ENCODE measurements at regions not wholly inside any gene's neighbourhood (a gene's known extent, or its start where the extent isn't known, plus 50 kb on each side); places are given as distances from the start of the nearest gene placed in this dataset.

DNA sequence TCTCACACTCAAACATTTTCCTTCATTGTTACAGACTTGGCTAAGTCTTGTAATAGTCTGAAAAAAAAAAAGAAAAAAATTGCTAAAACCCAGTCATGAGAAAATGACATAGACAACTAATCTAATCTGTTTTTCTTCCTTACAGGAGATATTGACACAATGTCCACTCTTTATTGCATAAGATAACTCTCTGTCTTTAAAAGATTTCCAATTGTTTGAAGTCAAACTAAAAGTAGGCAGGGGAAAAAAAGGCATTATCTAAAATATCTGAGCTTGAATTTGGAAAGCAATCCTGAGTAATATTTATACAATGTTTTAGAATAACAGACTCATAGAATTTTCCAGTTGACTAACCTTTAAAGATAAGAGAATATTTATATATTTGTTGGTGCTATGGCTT is 233.0 kb upstream of the CEP162 start:
- Mint-ChIP-seq H3K27me3 (ENCODE audit: low read depth in 3 of 3) (peaks cover 0 to 2% (median 2%) of the 10 kb centered on the region in 3 donors), H3K27ac (no peak overlapping the region), H3K4me1 (no peaks in the 10 kb centered on the region), H3K4me3 (no peak overlapping the region), H3K9me3 (peaks cover 0 to 5% (median 0%) of the 10 kb centered on the region in 7 donors), H3K36me3 (no peaks in the 10 kb centered on the region)
- Histone ChIP-seq H3K79me2 (ENCODE audit: insufficient read depth, low read length) (no peaks in the 10 kb centered on the region), H3K4me1 (ENCODE audit: control insufficient read depth in 1 of 2, insufficient read depth in 2 of 2, low read length in 2 of 2) (no peaks in the 10 kb centered on the region), H3K36me3 (replicated peaks in 1 of 2; ENCODE audit: control insufficient read depth in 1 of 2, insufficient read depth in 2 of 2, low read length in 2 of 2) (no peaks in the 10 kb centered on the region), H3K9me3 (replicated peaks in 1 of 2; ENCODE audit: control insufficient read depth in 1 of 2, insufficient read depth in 1 of 2, low read length in 2 of 2) (no peaks in the 10 kb centered on the region), H3K4me2 (replicated peaks; ENCODE audit: extremely low read depth, low read length, poor library complexity, severe bottlenecking) (no peak overlapping the region), H3K4me3 (replicated peaks in 1 of 3; ENCODE audit: low read depth in 2 of 3, low read length in 3 of 3) (no peak overlapping the region), H3K27me3 (ENCODE audit: control insufficient read depth in 2 of 2, insufficient read depth in 2 of 2, low read length in 2 of 2) (no peaks in the 10 kb centered on the region), H3K27ac (ENCODE audit: low read depth in 1 of 2, low read length in 2 of 2) (no peak overlapping the region), H4K20me1 (ENCODE audit: insufficient read depth, low read length) (no peaks in the 10 kb centered on the region), H2AFZ (ENCODE audit: insufficient read depth, low read depth, low read length, poor library complexity, severe bottlenecking) (no peak overlapping the region), H3K9ac (ENCODE audit: insufficient read depth, low read length, poor library complexity, severe bottlenecking) (no peak overlapping the region)
- no peak for DNase-seq
- intact Hi-C loops (cut with micrococcal nuclease), result no loop called here
- TF ChIP-seq, protein P1, sequence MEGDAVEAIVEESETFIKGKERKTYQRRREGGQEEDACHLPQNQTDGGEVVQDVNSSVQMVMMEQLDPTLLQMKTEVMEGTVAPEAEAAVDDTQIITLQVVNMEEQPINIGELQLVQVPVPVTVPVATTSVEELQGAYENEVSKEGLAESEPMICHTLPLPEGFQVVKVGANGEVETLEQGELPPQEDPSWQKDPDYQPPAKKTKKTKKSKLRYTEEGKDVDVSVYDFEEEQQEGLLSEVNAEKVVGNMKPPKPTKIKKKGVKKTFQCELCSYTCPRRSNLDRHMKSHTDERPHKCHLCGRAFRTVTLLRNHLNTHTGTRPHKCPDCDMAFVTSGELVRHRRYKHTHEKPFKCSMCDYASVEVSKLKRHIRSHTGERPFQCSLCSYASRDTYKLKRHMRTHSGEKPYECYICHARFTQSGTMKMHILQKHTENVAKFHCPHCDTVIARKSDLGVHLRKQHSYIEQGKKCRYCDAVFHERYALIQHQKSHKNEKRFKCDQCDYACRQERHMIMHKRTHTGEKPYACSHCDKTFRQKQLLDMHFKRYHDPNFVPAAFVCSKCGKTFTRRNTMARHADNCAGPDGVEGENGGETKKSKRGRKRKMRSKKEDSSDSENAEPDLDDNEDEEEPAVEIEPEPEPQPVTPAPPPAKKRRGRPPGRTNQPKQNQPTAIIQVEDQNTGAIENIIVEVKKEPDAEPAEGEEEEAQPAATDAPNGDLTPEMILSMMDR (IDR thresholded peaks at IDR 0.05), result no peak

DNA sequence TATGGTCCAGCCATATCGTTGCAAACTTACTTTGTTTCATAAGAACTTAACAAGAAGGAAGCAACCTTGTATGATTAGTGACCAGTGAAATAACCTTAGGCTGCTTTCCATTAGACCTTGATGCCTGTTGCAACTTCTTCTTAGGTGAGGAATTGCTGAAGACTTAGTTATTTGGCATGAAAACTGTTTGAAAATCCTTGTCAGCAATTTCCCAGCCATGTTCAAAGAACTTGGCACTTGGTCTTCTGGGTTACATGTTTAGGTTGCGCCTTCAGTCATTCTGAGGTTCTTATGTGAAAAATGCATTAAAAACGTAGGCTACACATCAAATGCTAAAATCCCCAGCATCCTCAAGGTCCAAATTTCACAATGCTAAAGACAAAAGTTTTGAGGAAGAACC is 232.0 kb upstream of the CEP162 start:
- no peak overlapping the region for H2AFZ ChIP-seq (ENCODE audit: insufficient read depth, low read depth, low read length, poor library complexity, severe bottlenecking)
- no peak overlapping the region for H3K4me2 ChIP-seq (replicated peaks; ENCODE audit: extremely low read depth, low read length, poor library complexity, severe bottlenecking)
- peaks cover 0 to 4% (median 1%) of the 10 kb centered on the region in 7 donors for H3K9me3 Mint-ChIP-seq
- no peak for DNase-seq
- no peak overlapping the region for H3K27ac ChIP-seq (ENCODE audit: low read depth in 1 of 2, low read length in 2 of 2)
- intact Hi-C loops (cut with micrococcal nuclease), result no loop called here
- no peaks in the 10 kb centered on the region for H3K36me3 ChIP-seq (replicated peaks in 1 of 2; ENCODE audit: control insufficient read depth in 1 of 2, insufficient read depth in 2 of 2, low read length in 2 of 2)
- no peak overlapping the region for H3K27ac Mint-ChIP-seq
- no peaks in the 10 kb centered on the region for H3K79me2 ChIP-seq (ENCODE audit: insufficient read depth, low read length)
- no peak overlapping the region for H3K9ac ChIP-seq (ENCODE audit: insufficient read depth, low read length, poor library complexity, severe bottlenecking)
- no peaks in the 10 kb centered on the region for H3K27me3 ChIP-seq (ENCODE audit: control insufficient read depth in 2 of 2, insufficient read depth in 2 of 2, low read length in 2 of 2)
- no peak overlapping the region for H3K4me3 Mint-ChIP-seq
- no peaks in the 10 kb centered on the region for H3K36me3 Mint-ChIP-seq
- H3K4me1 Mint-ChIP-seq, result no peaks in the 10 kb centered on the region
- no peaks in the 10 kb centered on the region for H4K20me1 ChIP-seq (ENCODE audit: insufficient read depth, low read length)
- H3K4me1 ChIP-seq (ENCODE audit: control insufficient read depth in 1 of 2, insufficient read depth in 2 of 2, low read length in 2 of 2), result no peaks in the 10 kb centered on the region
- H3K9me3 ChIP-seq (replicated peaks in 1 of 2; ENCODE audit: control insufficient read depth in 1 of 2, insufficient read depth in 1 of 2, low read length in 2 of 2), result no peaks in the 10 kb centered on the region
- peaks cover 2 to 3% (median 2%) of the 10 kb centered on the region in 3 donors for H3K27me3 Mint-ChIP-seq (ENCODE audit: low read depth in 3 of 3)
- no peak overlapping the region for H3K4me3 ChIP-seq (replicated peaks in 1 of 3; ENCODE audit: low read depth in 2 of 3, low read length in 3 of 3)
- TF ChIP-seq, protein P1 (IDR thresholded peaks at IDR 0.05), result no peak
- WGBS (ENCODE audit: insufficient coverage), result 100% methylated on average over 1 of the region's 3 CpGs
